GM21825 (cell line): ENCODE measurements at regions not wholly inside any gene's neighbourhood (a gene's known extent, or its start where the extent isn't known, plus 50 kb on each side); places are given as distances from the start of the nearest gene placed in this dataset.
"Not testable (repeated sequence)": the region's sequence is repeated elsewhere in the genome, so short reads cannot be mapped to it uniquely, and the experiment has no call there.

Source experiments
- ATAC-seq: cut with Tn5 transposase; IDR thresholded peaks from one replicate; pipeline ENCODE4 v1.9.1; 2021; ENCODE audit warnings: mild to moderate bottlenecking, moderate library complexity; ENCODE audit not compliant: unreplicated experiment

DNA sequence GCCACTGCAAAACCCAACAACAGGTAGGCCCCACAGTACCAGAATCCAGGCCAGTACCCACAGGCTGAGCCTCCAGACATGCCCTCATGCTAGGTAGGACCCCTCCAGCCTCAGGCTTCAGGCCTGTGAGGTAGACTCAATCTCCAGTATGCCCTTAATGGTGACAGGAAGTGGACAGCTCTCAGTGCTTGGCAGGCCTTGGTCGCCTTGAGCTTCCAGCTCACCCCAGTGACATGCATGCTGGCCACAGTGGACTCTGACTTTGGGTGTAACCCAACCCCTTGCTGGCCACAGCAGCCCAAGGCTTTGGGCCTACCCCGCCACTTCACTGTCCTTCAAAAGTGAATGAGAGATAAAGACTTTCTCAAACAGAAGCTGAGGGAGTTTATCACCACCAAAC, 324.2 kb downstream of the ANTXR2 start:
- no peak for ATAC-seq

DNA sequence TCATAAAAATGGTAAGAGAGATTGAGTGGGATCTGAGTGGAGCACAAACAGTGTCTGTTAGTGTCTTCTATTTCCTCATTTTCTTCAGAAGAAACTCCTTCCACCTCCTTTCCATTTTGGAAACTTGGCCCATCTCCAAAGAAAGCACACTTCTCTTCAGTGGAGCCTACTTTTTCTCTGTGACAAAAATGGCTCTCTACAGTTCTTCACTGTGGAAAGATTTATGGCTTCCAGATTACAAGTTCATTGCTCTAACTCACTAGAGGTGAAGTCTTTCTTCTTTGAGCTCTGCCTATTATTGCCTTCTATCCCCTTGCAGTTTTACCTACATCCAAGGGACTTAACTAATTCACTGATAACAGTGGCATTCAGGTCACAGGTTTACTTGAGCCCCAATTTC, 325.8 kb downstream of the ANTXR2 start:
- ATAC-seq = no peak

DNA sequence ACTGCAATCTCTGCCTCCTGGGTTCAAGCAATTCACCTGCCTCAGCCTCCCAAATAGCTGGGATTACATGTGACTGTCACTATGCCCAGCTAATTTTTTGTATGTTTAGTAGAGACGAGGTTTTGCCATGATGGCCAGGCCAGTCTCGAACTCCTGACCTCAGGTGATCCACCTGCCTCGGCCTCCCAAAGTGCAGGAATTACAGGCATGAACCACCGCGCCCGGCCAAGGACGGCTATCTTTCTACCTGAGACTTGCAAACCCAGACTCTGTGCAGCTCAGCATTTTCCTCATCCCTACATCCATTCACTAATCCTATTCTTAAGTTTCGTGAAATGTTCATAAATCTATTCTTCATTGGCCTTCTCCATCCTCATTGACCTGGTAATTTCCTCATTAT, 330.0 kb downstream of the ANTXR2 start:
- ATAC-seq = no peak

DNA sequence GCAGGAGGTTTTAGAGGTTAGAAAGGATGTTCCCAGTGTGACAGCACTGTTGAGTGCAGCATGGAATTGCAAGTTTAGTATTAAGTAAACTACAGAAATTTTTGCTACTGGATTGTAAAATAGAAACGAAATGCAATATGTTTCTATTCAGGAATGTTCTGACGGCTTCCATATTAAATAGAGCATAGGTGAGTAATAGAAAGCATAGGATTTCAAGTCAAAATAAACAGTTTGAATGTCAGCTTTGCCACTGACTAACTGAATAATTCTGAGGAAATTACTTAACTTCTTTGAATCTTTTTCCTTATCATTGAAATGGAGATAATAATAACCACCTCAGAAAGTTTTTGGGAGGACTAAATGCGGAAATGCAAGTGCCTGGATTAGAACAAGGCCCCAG, 331.9 kb upstream of the GK2 start:
- no peak for ATAC-seq

DNA sequence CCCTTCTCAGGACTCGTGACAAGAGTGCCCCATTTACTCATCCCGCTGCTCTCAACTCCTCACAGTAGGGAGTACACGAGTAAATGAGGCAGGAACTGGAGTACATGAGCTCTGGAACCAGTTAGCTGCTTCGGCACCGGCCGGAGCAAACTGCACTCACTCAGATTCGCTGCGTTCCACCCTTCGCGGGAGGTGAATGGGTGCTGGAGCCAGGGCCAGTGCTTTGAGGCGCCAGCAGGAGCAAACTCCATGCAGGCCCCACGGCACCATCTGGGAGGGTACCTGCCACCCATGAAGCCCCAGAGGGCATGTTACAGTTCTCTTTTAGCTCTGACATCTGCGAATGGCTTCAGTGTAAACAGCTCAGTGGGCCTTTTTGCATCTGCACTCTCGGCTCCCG, 315.5 kb upstream of the GK2 start:
- ATAC-seq = no peak

DNA sequence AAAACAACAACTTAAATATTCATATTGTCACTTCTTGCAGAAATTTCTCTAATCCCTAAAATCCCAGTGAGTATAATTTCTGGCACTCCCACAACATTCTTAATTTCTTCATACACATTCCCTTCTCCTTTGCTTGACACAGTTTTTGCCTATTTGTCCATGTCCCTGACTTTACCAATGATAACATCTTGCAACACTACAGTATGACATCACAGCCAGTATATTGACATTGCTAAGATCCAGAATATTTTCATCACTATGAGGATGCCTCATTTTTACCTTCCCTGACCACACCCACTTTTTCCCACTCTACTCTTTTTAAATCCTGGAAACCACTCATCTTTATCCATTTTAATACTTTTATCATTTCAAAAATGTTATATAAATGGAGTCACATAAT, 292.3 kb upstream of the GK2 start:
- no peak for ATAC-seq

- no peak for ATAC-seq
These were observed 289.4 kb upstream of the GK2 start for GRCh38 chr4:79697444-79697843.

DNA sequence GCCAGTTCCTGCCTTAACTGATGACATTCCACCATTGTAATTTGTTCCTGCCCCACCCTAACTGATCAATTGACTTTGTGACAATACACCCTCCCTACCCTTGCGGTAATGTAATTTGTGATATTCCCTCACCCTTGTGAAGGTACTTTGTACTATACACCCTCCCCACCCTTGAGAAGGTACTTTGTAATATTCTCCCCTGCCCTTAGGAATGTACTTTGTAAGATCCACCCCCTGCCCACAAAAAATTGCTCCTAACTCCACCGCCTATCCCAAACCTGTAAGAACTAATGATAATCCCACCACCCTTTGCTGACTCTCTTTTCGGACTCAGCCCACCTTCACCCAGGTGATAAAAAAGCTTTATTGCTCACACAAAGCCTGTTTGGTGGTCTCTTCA, 288.5 kb upstream of the GK2 start:
- not testable (repeated sequence) for ATAC-seq

GRCh38 chr4:79695848-79696247, 287.8 kb upstream of the GK2 start:
- no peak for ATAC-seq

GRCh38 chr4:79689740-79690139, 281.7 kb upstream of the GK2 start:
- ATAC-seq = no peak

DNA sequence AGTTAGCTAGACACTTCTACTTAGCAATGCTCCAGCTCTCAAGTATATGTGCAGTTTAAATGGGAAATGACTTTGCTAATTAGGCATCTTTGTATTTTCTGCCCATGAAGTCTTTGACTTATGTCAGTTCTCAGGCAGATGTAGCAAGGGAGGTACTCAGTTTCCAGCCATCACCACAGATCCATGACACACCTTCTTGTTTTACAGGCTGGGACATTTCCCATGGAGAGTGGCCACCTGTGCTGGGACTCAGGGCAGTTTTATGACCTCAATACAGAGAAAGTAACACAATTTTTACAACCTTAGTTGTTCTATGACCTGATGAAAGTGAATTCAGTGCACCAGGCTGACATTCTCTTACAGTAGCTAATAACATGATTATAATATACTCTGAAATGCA, 280.7 kb upstream of the GK2 start:
- no peak for ATAC-seq

DNA sequence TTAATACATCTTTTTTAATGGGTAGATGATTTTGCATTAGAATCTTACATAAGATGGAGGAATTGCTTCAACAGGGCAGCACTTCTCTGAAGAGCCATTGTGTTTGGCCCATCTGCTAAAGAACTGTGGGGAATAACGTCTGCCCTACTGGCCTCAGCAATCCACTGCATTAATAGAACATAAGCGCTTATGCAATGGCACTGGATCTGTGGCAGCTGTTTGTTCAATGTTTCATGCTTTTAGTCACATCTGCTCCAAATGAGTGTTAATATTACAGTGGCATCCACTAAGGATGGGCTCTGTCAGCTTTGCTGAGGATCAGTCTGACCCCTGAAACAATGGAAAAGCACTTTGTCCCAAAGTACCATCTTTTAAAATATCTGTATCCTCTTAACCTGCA, 279.0 kb upstream of the GK2 start:
- ATAC-seq = no peak

GRCh38 chr4:79685542-79685941, 277.5 kb upstream of the GK2 start:
- ATAC-seq = no peak

GRCh38 chr4:79684516-79684915, 276.5 kb upstream of the GK2 start:
- ATAC-seq = no peak

GRCh38 chr4:79682801-79683530, 274.9 kb upstream of the GK2 start:
- ATAC-seq = no peak

DNA sequence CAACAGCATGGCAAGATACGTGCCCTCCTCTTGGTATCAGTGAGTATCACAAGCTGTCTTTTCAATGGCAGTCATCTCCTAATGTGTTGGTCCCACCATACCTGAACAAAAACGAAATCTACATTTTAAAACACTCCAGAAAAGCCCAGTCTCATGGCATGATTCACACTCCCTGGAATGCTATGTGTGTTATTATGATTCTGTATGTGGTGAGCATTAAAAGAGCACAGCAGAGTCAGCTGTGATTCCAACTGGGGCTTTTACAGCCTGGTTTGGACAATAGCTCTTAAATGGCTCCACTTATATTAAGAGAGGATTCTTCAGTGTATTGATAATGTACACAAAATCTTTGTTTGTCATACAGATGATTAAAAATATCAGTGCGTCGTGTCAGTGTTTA, 274.1 kb upstream of the GK2 start:
- no peak for ATAC-seq

GRCh38 chr4:79679859-79680258, 271.8 kb upstream of the GK2 start:
- no peak for ATAC-seq

DNA sequence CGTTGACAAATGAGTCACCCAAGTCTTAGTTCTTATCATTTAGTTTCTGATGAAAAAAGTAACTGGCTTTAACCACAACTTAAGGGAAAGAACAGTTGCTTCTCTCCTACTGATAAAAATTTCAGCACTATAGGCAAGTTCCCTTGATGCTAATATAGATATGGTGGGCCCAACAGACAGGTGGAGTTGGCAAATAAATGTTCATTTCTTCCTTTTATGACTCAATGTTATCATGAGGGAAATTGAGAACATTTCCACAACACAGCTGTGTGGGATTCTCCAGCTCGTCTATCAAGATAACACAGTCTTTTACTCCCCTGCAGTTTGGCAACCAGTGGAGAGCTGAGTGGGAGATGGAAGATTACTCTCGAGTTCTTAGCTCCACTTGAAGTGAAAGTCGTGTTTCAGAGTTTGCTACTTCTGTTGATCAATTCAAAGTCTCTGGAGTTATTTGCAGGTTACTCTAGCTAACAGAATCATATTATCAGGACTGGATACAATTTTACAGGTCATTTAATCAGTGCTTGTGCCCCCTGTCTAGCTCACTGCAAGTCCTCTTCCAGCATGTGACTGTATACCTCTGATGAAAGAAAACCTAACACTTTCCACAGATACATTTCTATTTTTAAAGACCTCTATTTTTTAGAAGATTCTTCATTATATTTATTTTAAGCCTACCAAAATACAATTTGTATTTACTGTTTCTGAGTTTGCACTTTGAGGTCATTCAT, 270.6 kb upstream of the GK2 start:
- ATAC-seq = no peak

DNA sequence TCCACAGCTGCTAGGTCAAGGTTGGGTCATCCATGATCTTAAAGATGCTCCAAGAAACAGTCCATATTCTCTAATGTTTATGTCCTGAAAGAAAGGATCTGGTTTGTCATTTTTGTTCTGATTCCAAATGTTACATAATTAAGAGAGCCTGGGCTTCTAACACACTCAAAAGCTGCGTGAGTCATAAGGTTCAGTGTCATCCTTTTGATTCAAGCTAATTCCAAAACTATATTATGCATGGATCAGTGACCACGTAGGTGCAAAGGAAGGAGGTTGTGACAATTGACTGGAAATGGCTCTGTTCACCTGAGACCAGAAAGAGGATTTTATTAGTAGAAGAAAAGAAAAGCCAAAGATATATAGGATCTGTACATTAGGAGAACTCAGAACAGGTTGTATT, 268.7 kb upstream of the GK2 start:
- no peak for ATAC-seq

- ATAC-seq = not testable (repeated sequence)
These were observed 266.9 kb upstream of the GK2 start for GRCh38 chr4:79674906-79675305.

DNA sequence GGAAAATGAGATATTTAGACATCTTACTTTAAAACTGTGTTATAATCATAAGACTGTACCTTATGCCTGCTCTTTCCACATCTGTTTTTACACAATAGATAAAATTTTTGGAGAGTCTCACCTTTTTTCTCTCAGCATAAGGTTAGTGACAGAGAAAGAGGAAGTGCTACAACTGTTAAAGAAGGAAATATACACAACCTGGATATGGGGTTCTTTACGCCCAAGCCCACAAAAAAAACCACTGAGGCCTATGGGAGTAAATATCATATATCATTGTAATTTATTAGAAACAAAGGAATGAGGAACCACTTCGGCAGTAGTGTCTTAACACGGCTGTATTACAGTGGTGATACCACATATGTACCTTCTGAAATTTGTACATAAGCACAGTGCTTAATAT, 265.9 kb upstream of the GK2 start:
- no peak for ATAC-seq

DNA sequence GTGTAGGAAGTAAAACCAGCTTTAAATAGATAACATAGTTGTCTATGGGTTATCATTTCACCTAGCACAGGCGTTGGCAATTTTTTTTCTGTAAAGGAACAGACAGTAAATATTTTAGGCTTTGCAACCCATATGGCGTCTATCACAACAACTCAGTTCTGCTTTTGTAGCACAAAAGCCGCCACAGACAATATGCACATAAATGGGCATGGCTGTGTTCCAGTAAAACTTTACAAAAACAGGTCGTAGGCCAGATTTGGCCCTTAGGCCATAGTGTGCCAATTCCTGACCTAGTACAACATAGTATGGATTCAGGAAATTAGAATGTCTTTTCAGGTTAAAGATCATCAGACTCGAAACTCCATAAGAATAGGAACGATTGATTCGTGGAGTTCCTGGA, 265.3 kb upstream of the GK2 start:
- no peak for ATAC-seq

- no peak for ATAC-seq
These were observed 258.8 kb upstream of the GK2 start for GRCh38 chr4:79666875-79667274.
